PC-9 (cell line): ENCODE measurements at regions not wholly inside any gene's neighbourhood (a gene's known extent, or its start where the extent isn't known, plus 50 kb on each side); places are given as distances from the start of the nearest gene placed in this dataset.

ENCODE experiments used
- BruUV-seq: library from RNA; stranded (reverse); fragments of 400-500 nt; replicated peaks from 2 replicates; lab custom pipeline; 2021; lab: Mats Ljungman, UMichigan
- CTCF ChIA-PET: fragments of 300-600 bp; sonication (Branson Sonifier 250); formaldehyde crosslinking; loops from one replicate; lab custom pipeline; 2022; ENCODE audit warnings: antibody characterized with exemption; lab: Charles Lee
- POLR2A ChIA-PET: fragments of 300-600 bp; sonication (Branson Sonifier 250); formaldehyde crosslinking; loops from one replicate; lab custom pipeline; 2022; ENCODE audit warnings: antibody characterized with exemption; ENCODE audit not compliant: unreplicated experiment; lab: Charles Lee
- DNase-seq, 2 experiments: peaks; one replicate each; pipeline versions ENCODE4 v3.0.0 to v3.0.0-alpha.2; 2015 to 2022; ENCODE audit warnings: mixed read lengths in 1 of 2
- H2AFZ ChIP-seq: fragments of 200-600 bp; sonication (generic); 2 replicates; pipeline ENCODE4 v1.8.1; 2017; ENCODE audit warnings: antibody characterized with exemption
- H3F3A ChIP-seq: fragments of 200-600 bp; sonication (generic); 2 replicates; pipeline ENCODE4 v1.8.1; 2017; ENCODE audit warnings: antibody characterized with exemption, mild to moderate bottlenecking, low read depth; ENCODE audit not compliant: insufficient read depth
- H3K27ac ChIP-seq: fragments of 200-600 bp; sonication (generic); 2 replicates; pipeline ENCODE4 v1.6.1; 2016; ENCODE audit warnings: mixed run types
- H3K27me3 ChIP-seq: fragments of 200-600 bp; sonication (generic); 2 replicates; pipeline ENCODE4 v1.6.1; 2016; ENCODE audit warnings: low read depth, mixed run types; ENCODE audit not compliant: insufficient read depth
- H3K36me3 ChIP-seq: fragments of 200-600 bp; sonication (generic); 2 replicates; pipeline ENCODE4 v1.6.1; 2016; ENCODE audit warnings: low read depth, mixed run types
- H3K4me1 ChIP-seq: fragments of 200-600 bp; sonication (generic); replicated peaks from 2 replicates; pipeline ENCODE4 v1.6.1; 2016; ENCODE audit warnings: mixed run types; ENCODE audit not compliant: insufficient read depth
- H3K4me2 ChIP-seq: fragments of 200-600 bp; sonication (generic); 2 replicates; pipeline ENCODE4 v1.6.1; 2017; ENCODE audit warnings: mixed run types
- H3K4me3 ChIP-seq: fragments of 200-600 bp; sonication (generic); 2 replicates; pipeline ENCODE4 v1.6.1; 2016; ENCODE audit warnings: mixed run types
- H3K79me2 ChIP-seq: fragments of 200-600 bp; sonication (generic); 2 replicates; pipeline ENCODE4 v1.6.1; 2017; ENCODE audit warnings: low read depth, mixed run types
- H3K9me2 ChIP-seq: fragments of 200-600 bp; sonication (generic); 2 replicates; pipeline ENCODE4 v1.8.1; 2017; ENCODE audit warnings: mild to moderate bottlenecking; ENCODE audit not compliant: insufficient read depth
- H3K9me3 ChIP-seq: fragments of 200-600 bp; sonication (generic); 2 replicates; pipeline ENCODE4 v1.8.1; 2016; ENCODE audit warnings: low read depth; ENCODE audit not compliant: insufficient read depth
- H4K20me1 ChIP-seq: fragments of 200-600 bp; sonication (generic); 2 replicates; pipeline ENCODE4 v1.8.1; 2017; ENCODE audit not compliant: insufficient read depth
- CTCF ChIP-seq: fragments of 200-600 bp; sonication (generic); conservative IDR thresholded peaks from 2 replicates; pipeline ENCODE4 v1.6.1; 2017; ENCODE audit warnings: mixed run types, antibody characterized with exemption, mild to moderate bottlenecking, moderate library complexity
- EZH2 ChIP-seq: fragments of 200-600 bp; sonication (generic); IDR thresholded peaks from 2 replicates; pipeline ENCODE4 v1.8.0; 2017; ENCODE audit warnings: antibody characterized with exemption, low read depth
- intact Hi-C: fragments of 100-400 bp; cut with micrococcal nuclease; formaldehyde crosslinking; loops from one replicate; pipeline ENCODE4 v1.10.0; 2022; ENCODE audit not compliant: unreplicated experiment

DNA sequence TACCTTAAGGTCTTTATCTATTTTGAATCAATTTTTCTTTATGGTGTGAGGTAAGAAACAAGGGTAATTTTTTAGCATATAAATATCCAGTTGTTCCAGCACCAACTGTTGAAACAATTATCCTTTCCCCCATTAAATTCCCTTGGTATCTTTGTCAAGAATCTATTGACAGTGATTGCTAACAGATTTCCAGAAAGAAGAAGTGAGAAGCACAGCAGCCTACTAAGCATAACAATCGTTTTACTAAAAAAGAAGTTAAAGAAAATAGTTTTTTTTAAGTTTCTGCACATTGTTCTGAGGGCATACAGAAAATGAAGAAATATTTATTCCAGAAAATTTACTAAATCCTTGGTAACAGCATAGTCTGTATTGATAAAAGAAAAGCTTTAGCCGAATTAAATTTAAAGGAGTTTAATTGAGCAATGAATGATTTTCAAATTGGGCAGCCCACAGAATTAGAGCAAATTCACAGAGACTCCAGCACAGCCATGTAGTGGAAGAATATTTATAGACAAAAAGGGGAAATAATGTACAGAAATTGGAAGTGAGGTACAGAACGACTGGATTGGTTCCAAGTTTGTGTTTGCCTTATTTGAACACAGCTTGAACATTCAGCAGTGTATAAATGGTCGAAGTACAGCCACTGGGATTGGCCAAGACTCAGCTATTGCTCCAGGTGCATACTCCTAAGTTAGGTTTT is 97.9 kb upstream of the UST start:
- no peaks in the 10 kb centered on the region for H4K20me1 ChIP-seq
- no peak for DNase-seq
- intact Hi-C loops: no loop called here
- no peak for TF ChIP-seq EZH2
- TF ChIP-seq CTCF: no peak
- CTCF ChIA-PET: no interaction called here
- H3K79me2 ChIP-seq: no peaks in the 10 kb centered on the region
- peaks cover 5% of the 10 kb centered on the region for H3K9me3 ChIP-seq
- no peaks in the 10 kb centered on the region for H3K9me2 ChIP-seq
- POLR2A ChIA-PET: no interaction called here
- no peak overlapping the region for H2AFZ ChIP-seq
- H3K4me3 ChIP-seq: no peak overlapping the region
- H3K4me1 ChIP-seq: no peaks in the 10 kb centered on the region
- H3K27ac ChIP-seq: no peak overlapping the region
- H3F3A ChIP-seq: no peaks in the 10 kb centered on the region
- H3K4me2 ChIP-seq: no peak overlapping the region
- no peaks in the 10 kb centered on the region for H3K36me3 ChIP-seq
- no peaks in the 10 kb centered on the region for H3K27me3 ChIP-seq
- BruUV-seq: no TSS peak

- no TSS peak for BruUV-seq
- Histone ChIP-seq H3K9me2 (no peaks in the 10 kb centered on the region), H3K27me3 (no peaks in the 10 kb centered on the region), H3K4me2 (no peak overlapping the region), H3K4me1 (no peaks in the 10 kb centered on the region), H3K79me2 (no peaks in the 10 kb centered on the region), H3K36me3 (no peaks in the 10 kb centered on the region), H3K4me3 (no peak overlapping the region), H4K20me1 (no peaks in the 10 kb centered on the region), H3F3A (no peaks in the 10 kb centered on the region), H3K27ac (no peak overlapping the region), H2AFZ (no peak overlapping the region), H3K9me3 (peaks cover 5% of the 10 kb centered on the region)
- DNase-seq: no peak
- intact Hi-C loops: no loop called here
- TF ChIP-seq CTCF: no peak
- no peak for TF ChIP-seq EZH2
- ChIA-PET CTCF (no interaction called here), POLR2A (no interaction called here)
Measured at GRCh38 chr6:148649454-148649963, 97.3 kb upstream of the UST start.

GRCh38 chr6:148650941-148651505 is 95.8 kb upstream of the UST start:
- TF ChIP-seq EZH2 (no peak), CTCF (no peak)
- Histone ChIP-seq H3K4me3 (no peak overlapping the region), H3K27me3 (no peaks in the 10 kb centered on the region), H4K20me1 (no peaks in the 10 kb centered on the region), H3K4me1 (no peaks in the 10 kb centered on the region), H3K4me2 (no peak overlapping the region), H2AFZ (no peak overlapping the region), H3F3A (no peaks in the 10 kb centered on the region), H3K9me2 (no peaks in the 10 kb centered on the region), H3K79me2 (no peaks in the 10 kb centered on the region), H3K9me3 (peaks cover 5% of the 10 kb centered on the region), H3K27ac (no peak overlapping the region), H3K36me3 (no peaks in the 10 kb centered on the region)
- no TSS peak for BruUV-seq
- intact Hi-C loops: no loop called here
- ChIA-PET CTCF (no interaction called here), POLR2A (no interaction called here)
- no peak for DNase-seq
